ENCODE measurements at regions not wholly inside any gene's neighbourhood (a gene's known extent, or its start where the extent isn't known, plus 50 kb on each side); places are given as distances from the start of the nearest gene placed in this dataset.

GRCh38 chr16:25493136-25493811 is 198.5 kb upstream of the HS3ST4 start:
- POLR2A ChIA-PET: no interaction called here

GRCh38 chr16:25488435-25488834 is 203.3 kb upstream of the HS3ST4 start:
- H3K4me1 Mint-ChIP-seq: no peaks in the 10 kb centered on the region
- no peak for ATAC-seq
- no peak for DNase-seq (ENCODE audit: low spot score)
- H3K36me3 Mint-ChIP-seq: no peaks in the 10 kb centered on the region
- H3K4me3 Mint-ChIP-seq: no peak overlapping the region
- CTCF ChIA-PET: interaction anchor here (0.5 kb wide), 1 partner anchor 19 kb away, joined by 3 read pairs; no protein-coding TSS in a partner anchor
- H3K9me3 Mint-ChIP-seq: peaks cover 30% of the 10 kb centered on the region
- H3K27ac Mint-ChIP-seq: no peak overlapping the region
- POLR2A ChIA-PET: no interaction called here
- H3K27me3 Mint-ChIP-seq (ENCODE audit: low read depth): no peaks in the 10 kb centered on the region
- TF ChIP-seq ELF4 (CRISPR knock-in tag; IDR thresholded peaks at IDR 0.05; ENCODE audit: low read depth) (no peak), JUN (CRISPR knock-in tag; IDR thresholded peaks at IDR 0.05) (no peak), ZNF423 (CRISPR knock-in tag; IDR thresholded peaks at IDR 0.05) (no peak), ESRRA (CRISPR knock-in tag; IDR thresholded peaks at IDR 0.05; ENCODE audit: borderline replicate concordance) (no peak), ZNF281 (CRISPR knock-in tag; IDR thresholded peaks at IDR 0.05) (no peak), EMX1 (CRISPR knock-in tag; IDR thresholded peaks at IDR 0.05) (no peak), ZNF138 (CRISPR knock-in tag; conservative IDR thresholded peaks at IDR 0.05) (no peak), CTCF (IDR thresholded peaks at IDR 0.05) (no peak)

More at GRCh38 chr16:25493136-25493811, 198.5 kb upstream of the HS3ST4 start:
- H3K27me3 Mint-ChIP-seq (ENCODE audit: low read depth): no peaks in the 10 kb centered on the region
- TF ChIP-seq RELA (CRISPR knock-in tag; IDR thresholded peaks at IDR 0.05; ENCODE audit: borderline replicate concordance) (no peak), CDX4 (CRISPR knock-in tag; IDR thresholded peaks at IDR 0.05; ENCODE audit: borderline replicate concordance) (no peak), HMGA2 (CRISPR knock-in tag; IDR thresholded peaks at IDR 0.05) (no peak), E2F1 (CRISPR knock-in tag; IDR thresholded peaks at IDR 0.05) (no peak), TP53 (CRISPR knock-in tag; IDR thresholded peaks at IDR 0.05) (no peak), ESRRA (CRISPR knock-in tag; IDR thresholded peaks at IDR 0.05; ENCODE audit: borderline replicate concordance) (no peak), ZNF138 (CRISPR knock-in tag; conservative IDR thresholded peaks at IDR 0.05) (no peak), ZNF532 (CRISPR knock-in tag; IDR thresholded peaks at IDR 0.05; ENCODE audit: borderline replicate concordance) (no peak), E2F4 (CRISPR knock-in tag; IDR thresholded peaks at IDR 0.05; ENCODE audit: borderline replicate concordance, low read depth) (no peak), ELF4 (CRISPR knock-in tag; IDR thresholded peaks at IDR 0.05; ENCODE audit: low read depth) (no peak), ZNF317 (CRISPR knock-in tag; IDR thresholded peaks at IDR 0.05; ENCODE audit: borderline replicate concordance, low read depth) (no peak), ZNF416 (CRISPR knock-in tag; IDR thresholded peaks at IDR 0.05) (no peak)
- ATAC-seq: no peak
- no peaks in the 10 kb centered on the region for H3K36me3 Mint-ChIP-seq
- no peak for DNase-seq (ENCODE audit: low spot score)
- H3K4me1 Mint-ChIP-seq: no peaks in the 10 kb centered on the region
- peaks cover 17% of the 10 kb centered on the region for H3K9me3 Mint-ChIP-seq
- CTCF ChIA-PET: no interaction called here
- no peak overlapping the region for H3K27ac Mint-ChIP-seq
- H3K4me3 Mint-ChIP-seq: no peak overlapping the region

Measured in WTC11 (cell line).